Astrocyte of the cerebellum (primary cell): ENCODE measurements at regions not wholly inside any gene's neighbourhood (a gene's known extent, or its start where the extent isn't known, plus 50 kb on each side); places are given as distances from the start of the nearest gene placed in this dataset.

ENCODE experiments used
- DNase-seq: peaks from one replicate; pipeline ENCODE4 v3.0.0-alpha.2; 2011; ENCODE audit warnings: low read depth
- H3K4me3 ChIP-seq: 2 replicates; pipeline ENCODE4 v1.5.1; 2011; ENCODE audit warnings: mild to moderate bottlenecking, low read depth, low read length, moderate library complexity
- in situ Hi-C: cut with HindIII; loops from 2 replicates; pipeline ENCODE4 v1.10.0; 2017; ENCODE audit warnings: low sequenced_read_pairs
- TF ChIP-seq, protein P1 (sequence below): IDR thresholded peaks from 2 replicates; pipeline ENCODE4 v1.5.1; 2012; ENCODE audit warnings: low read length, low read depth, moderate library complexity, mild to moderate bottlenecking; ENCODE audit errors: missing control alignments

DNA sequence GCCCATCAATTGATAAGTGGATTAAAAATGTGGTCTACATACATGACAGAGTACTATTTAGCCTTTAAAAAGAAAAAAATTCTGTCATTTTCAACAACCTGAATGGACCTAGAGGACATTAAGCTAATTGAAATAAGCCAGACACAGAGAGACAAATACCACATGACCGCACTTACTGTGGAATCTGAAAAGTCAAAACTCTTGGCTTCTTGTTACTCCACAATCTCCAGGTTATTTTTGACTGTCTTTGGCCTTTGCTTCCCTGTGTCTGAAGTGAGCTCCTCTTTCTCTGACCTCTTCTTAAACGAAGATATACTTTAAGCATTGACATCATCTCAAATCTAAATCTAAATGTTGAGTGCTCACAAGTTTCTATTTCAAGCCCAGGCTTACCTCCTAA is 265.5 kb upstream of the ADRA1B start:
- TF ChIP-seq, protein P1, sequence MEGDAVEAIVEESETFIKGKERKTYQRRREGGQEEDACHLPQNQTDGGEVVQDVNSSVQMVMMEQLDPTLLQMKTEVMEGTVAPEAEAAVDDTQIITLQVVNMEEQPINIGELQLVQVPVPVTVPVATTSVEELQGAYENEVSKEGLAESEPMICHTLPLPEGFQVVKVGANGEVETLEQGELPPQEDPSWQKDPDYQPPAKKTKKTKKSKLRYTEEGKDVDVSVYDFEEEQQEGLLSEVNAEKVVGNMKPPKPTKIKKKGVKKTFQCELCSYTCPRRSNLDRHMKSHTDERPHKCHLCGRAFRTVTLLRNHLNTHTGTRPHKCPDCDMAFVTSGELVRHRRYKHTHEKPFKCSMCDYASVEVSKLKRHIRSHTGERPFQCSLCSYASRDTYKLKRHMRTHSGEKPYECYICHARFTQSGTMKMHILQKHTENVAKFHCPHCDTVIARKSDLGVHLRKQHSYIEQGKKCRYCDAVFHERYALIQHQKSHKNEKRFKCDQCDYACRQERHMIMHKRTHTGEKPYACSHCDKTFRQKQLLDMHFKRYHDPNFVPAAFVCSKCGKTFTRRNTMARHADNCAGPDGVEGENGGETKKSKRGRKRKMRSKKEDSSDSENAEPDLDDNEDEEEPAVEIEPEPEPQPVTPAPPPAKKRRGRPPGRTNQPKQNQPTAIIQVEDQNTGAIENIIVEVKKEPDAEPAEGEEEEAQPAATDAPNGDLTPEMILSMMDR = no peak
- no peak for DNase-seq
- H3K4me3 ChIP-seq = no peak overlapping the region
- in situ Hi-C loops = no loop called here

DNA sequence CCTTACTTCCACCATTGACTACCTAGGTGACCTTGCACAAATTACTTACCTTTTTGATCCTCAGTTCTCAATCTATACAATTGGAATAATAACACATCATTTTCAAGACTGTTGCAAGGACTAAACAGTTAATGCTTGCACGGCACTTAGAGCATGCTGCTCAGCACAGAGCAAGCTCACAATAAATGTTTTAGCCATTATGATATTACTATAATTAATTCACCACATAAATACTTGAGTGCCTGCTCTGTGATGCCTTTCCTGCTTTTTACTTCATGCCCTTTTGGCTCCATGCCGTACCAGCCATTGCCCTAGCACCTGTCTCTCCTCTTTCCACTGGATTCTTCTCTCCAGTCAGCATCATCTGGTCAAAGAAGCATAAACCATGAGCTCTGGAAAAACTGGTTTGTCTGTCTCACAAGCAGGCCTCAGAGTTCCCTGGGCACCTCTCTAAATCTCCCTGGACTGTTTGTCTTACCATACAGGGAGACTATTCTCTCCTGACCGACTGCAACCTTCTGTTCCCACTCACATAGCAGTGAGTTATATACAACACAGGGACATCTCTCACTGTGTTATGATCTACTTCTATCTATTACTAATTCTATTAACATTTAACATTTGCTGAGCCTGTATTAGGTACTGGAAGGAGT is 260.4 kb upstream of the ADRA1B start:
- H3K4me3 ChIP-seq = no peak overlapping the region
- TF ChIP-seq, protein P1 = no peak
- no peak for DNase-seq
- in situ Hi-C loops = no loop called here

GRCh38 chr5:159657298-159657697 is 259.0 kb upstream of the ADRA1B start:
- in situ Hi-C loops = no loop called here
- no peak for DNase-seq
- TF ChIP-seq, protein P1 = no peak
- H3K4me3 ChIP-seq = no peak overlapping the region

GRCh38 chr5:159657771-159658170 is 258.5 kb upstream of the ADRA1B start:
- in situ Hi-C loops = no loop called here
- TF ChIP-seq, protein P1 = no peak
- DNase-seq = no peak
- no peak overlapping the region for H3K4me3 ChIP-seq

DNA sequence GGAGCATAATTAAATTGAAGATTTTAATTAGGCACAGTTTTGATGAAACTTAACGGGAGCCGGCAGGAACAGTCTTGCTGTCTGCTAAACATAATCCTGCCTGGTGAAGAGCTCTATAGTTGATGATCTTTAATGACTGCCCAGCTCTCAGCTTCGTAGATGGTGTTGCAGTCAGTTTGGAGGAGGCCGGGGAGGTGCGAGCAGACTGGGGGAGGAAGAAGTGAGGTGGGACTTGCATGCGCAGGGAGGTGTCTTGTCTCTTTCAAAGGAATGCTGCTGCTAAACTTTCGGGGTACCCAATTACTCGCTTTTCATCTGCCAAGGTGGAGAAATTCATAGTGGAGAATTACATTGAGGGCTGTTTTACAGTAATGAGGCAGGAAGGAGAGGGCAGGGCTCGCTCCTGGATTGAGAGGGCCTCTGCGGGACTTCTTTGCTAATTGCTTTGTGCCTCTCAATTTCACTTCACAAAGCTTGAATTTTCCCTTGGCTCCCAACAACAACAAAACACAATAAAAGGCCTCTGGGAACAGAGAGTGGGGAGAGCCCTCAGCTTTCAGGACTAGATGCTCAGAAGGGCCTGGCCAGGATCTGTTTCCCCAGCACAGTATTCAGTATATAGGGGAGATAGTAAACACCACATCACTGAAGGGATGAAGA is 257.9 kb upstream of the ADRA1B start:
- TF ChIP-seq, protein P1 = no peak
- in situ Hi-C loops = no loop called here
- no peak overlapping the region for H3K4me3 ChIP-seq
- DNase-seq = no peak

GRCh38 chr5:159660401-159660800 is 255.9 kb upstream of the ADRA1B start:
- TF ChIP-seq, protein P1 = no peak
- no peak for DNase-seq
- H3K4me3 ChIP-seq = no peak overlapping the region
- in situ Hi-C loops = no loop called here
